Gastrocnemius medialis (tissue), 4 donors: ENCODE measurements at regions not wholly inside any gene's neighbourhood (a gene's known extent, or its start where the extent isn't known, plus 50 kb on each side); places are given as distances from the start of the nearest gene placed in this dataset.

Source experiments
- POLR2A ChIP-seq, 2 donors: fragments of 450-650 bp; IDR thresholded peaks; one replicate each; pipeline ENCODE4 v1.6.1; 2017; ENCODE audit warnings: antibody characterized with exemption in 2 of 2, mild to moderate bottlenecking in 2 of 2, moderate library complexity in 2 of 2
- TF ChIP-seq, protein P1 (sequence below), 5 experiments: fragments of 450-650 bp in 3 of 5; fragments of 200-600 bp in 2 of 5; sonication (generic) in 2 of 5; IDR thresholded peaks in 4 of 5; conservative IDR thresholded peaks in 1 of 5; 1 replicate in 4 of 5; 2 replicates in 1 of 5; pipeline ENCODE4 v1.5.1; 2016 to 2019; ENCODE audit warnings: antibody characterized with exemption in 5 of 5, mild to moderate bottlenecking in 3 of 5, moderate library complexity in 3 of 5

DNA sequence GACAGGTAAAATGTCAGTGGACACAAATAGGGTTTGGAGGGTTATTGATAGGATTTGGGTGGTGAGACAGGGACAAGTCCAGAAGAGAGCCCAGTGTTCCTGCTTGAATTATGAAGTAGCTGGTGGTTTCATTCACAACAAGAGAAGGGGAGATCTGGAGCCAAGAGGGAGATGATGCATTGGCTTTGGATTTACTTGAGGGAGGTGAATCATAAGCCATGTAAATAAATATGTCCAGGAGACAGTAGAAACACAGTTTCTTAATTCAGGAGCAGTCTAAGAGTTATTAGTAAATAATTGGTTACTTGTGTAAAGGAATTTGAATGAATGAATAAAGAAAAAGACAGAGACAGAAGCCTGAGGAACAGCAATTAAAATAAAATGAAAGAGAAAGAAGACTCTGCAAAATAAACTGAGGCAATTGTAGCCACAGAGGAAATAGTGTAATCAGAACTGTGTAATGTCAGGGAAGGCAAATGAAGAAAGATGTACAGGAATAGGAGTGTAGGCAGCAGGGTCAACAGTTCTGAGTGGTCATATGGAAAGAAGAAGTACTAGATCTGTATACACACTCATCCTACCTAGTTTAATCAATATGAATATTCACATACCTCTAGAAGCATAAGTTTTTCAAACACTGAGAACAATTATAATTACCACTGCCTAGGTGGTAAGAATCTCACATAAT lies 50.2 kb upstream of the CXCL8 start:
- no peak for TF ChIP-seq POLR2A (IDR thresholded peaks at IDR 0.05)
- TF ChIP-seq, protein P1, sequence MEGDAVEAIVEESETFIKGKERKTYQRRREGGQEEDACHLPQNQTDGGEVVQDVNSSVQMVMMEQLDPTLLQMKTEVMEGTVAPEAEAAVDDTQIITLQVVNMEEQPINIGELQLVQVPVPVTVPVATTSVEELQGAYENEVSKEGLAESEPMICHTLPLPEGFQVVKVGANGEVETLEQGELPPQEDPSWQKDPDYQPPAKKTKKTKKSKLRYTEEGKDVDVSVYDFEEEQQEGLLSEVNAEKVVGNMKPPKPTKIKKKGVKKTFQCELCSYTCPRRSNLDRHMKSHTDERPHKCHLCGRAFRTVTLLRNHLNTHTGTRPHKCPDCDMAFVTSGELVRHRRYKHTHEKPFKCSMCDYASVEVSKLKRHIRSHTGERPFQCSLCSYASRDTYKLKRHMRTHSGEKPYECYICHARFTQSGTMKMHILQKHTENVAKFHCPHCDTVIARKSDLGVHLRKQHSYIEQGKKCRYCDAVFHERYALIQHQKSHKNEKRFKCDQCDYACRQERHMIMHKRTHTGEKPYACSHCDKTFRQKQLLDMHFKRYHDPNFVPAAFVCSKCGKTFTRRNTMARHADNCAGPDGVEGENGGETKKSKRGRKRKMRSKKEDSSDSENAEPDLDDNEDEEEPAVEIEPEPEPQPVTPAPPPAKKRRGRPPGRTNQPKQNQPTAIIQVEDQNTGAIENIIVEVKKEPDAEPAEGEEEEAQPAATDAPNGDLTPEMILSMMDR (IDR thresholded peaks at IDR 0.05 in 4 of 5, conservative IDR thresholded peaks at IDR 0.05 in 1 of 5): no peak
